ENCODE measurements at regions not wholly inside any gene's neighbourhood (a gene's known extent, or its start where the extent isn't known, plus 50 kb on each side); places are given as distances from the start of the nearest gene placed in this dataset.

GRCh38 chr20:21028921-21029320 is 77.2 kb downstream of the LINC00237 start:
- H3K36me3 ChIP-seq (ENCODE audit: control insufficient read depth, insufficient read depth, low read length): no peaks in the 10 kb centered on the region
- TF ChIP-seq TCF7L2 (IDR thresholded peaks at IDR 0.05; ENCODE audit: low read depth, low read length) (no peak), REST (IDR thresholded peaks at IDR 0.05; ENCODE audit: insufficient read depth in 1 of 2, low read depth in 2 of 2, low read length in 1 of 2) (no peak), POLR2AphosphoS5 (IDR thresholded peaks at IDR 0.05; ENCODE audit: low read depth, low read length) (no peak), SIN3A (IDR thresholded peaks at IDR 0.05; ENCODE audit: borderline replicate concordance, insufficient read depth, low read depth, low read length) (no peak), CTCF (IDR thresholded peaks at IDR 0.05) (no peak)
- in situ Hi-C loops (cut with HindIII; ENCODE audit: low pct_unique_long_range_greater_than_20kb, low sequenced_read_pairs): no loop called here
- ATAC-seq (no peak), DNase-seq (ENCODE audit: low read depth, low spot score) (no peak)
- ChIA-PET POLR2A (no interaction called here), CTCF (interaction anchor here (0.7 kb wide), 1 partner anchor 48 kb away, joined by 4 read pairs; no protein-coding TSS in a partner anchor)
- no peaks in the 10 kb centered on the region for H3K27me3 ChIP-seq (ENCODE audit: control insufficient read depth, insufficient read depth, low read length)
- H3K9me3 ChIP-seq (ENCODE audit: control insufficient read depth, insufficient read depth, low read depth, low read length): no peaks in the 10 kb centered on the region
- no TSS peak for BruUV-seq (replicated peaks)
- intact Hi-C loops (cut with micrococcal nuclease; ENCODE audit: unreplicated experiment): no loop called here
- no peak overlapping the region for H3K27ac ChIP-seq (ENCODE audit: low read length)
- no peaks in the 10 kb centered on the region for H3K4me1 ChIP-seq (ENCODE audit: control insufficient read depth, insufficient read depth, low read length)
- no peak overlapping the region for H3K4me3 ChIP-seq (ENCODE audit: low read depth in 2 of 2, low read length in 2 of 2)

- DNase-seq (ENCODE audit: low read depth, low spot score) (no peak), ATAC-seq (no peak)
- BruUV-seq (replicated peaks): no TSS peak
- in situ Hi-C loops (cut with HindIII; ENCODE audit: low pct_unique_long_range_greater_than_20kb, low sequenced_read_pairs) (no loop called here), intact Hi-C loops (cut with micrococcal nuclease; ENCODE audit: unreplicated experiment) (no loop called here)
- Histone ChIP-seq H3K4me3 (ENCODE audit: low read depth in 2 of 2, low read length in 2 of 2) (no peak overlapping the region), H3K36me3 (ENCODE audit: control insufficient read depth, insufficient read depth, low read length) (no peaks in the 10 kb centered on the region), H3K27me3 (ENCODE audit: control insufficient read depth, insufficient read depth, low read length) (no peaks in the 10 kb centered on the region), H3K9me3 (ENCODE audit: control insufficient read depth, insufficient read depth, low read depth, low read length) (no peaks in the 10 kb centered on the region), H3K4me1 (ENCODE audit: control insufficient read depth, insufficient read depth, low read length) (no peaks in the 10 kb centered on the region), H3K27ac (ENCODE audit: low read length) (no peak overlapping the region)
- no peak for TF ChIP-seq SIN3A (IDR thresholded peaks at IDR 0.05; ENCODE audit: borderline replicate concordance, insufficient read depth, low read depth, low read length)
- no peak for TF ChIP-seq POLR2AphosphoS5 (IDR thresholded peaks at IDR 0.05; ENCODE audit: low read depth, low read length)
- TF ChIP-seq CTCF (IDR thresholded peaks at IDR 0.05): no peak
- TF ChIP-seq TCF7L2 (IDR thresholded peaks at IDR 0.05; ENCODE audit: low read depth, low read length): no peak
- TF ChIP-seq REST (IDR thresholded peaks at IDR 0.05; ENCODE audit: insufficient read depth in 1 of 2, low read depth in 2 of 2, low read length in 1 of 2): no peak
- CTCF ChIA-PET: interaction anchor here (0.7 to 1.3 kb wide), 3 partner anchors 20 to 138 kb away, joined by 3 to 10 read pairs (median 4); no protein-coding TSS in a partner anchor
- POLR2A ChIA-PET: no interaction called here
Measured at GRCh38 chr20:21028436-21028835, 77.7 kb downstream of the LINC00237 start.
